HG02938 (cell line): ENCODE measurements at regions not wholly inside any gene's neighbourhood (a gene's known extent, or its start where the extent isn't known, plus 50 kb on each side); places are given as distances from the start of the nearest gene placed in this dataset.
"Not testable (repeated sequence)": the region's sequence is repeated elsewhere in the genome, so short reads cannot be mapped to it uniquely, and the experiment has no call there.

Source experiments
- ATAC-seq: cut with Tn5 transposase; IDR thresholded peaks from one replicate; pipeline ENCODE4 v1.9.1; 2021; ENCODE audit warnings: mild to moderate bottlenecking, moderate library complexity; ENCODE audit not compliant: unreplicated experiment

- no peak for ATAC-seq
These were observed 187.4 kb downstream of the TENT5A start for GRCh38 chr6:81565071-81565470.

- no peak for ATAC-seq
These were observed 187.9 kb downstream of the TENT5A start for GRCh38 chr6:81564470-81565068.

DNA sequence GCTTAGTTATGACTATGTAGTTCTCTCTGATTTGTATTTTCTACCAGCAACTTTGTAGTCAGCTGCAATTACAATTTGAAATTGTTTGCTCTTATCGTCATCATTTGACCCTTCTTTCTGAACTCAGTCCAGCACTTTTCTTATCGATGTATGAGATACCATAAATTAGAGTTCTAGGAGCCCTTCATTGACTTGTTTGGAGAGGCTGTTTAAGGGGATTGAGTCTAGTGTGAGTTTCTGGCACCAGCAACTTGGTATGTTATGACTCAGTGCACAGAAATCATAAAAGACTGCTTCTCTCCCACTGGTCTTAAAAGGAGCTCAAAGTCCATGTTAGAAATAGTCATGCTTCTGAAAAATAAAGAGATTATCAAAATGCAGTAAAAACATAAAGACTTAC lies 190.3 kb downstream of the TENT5A start:
- no peak for ATAC-seq

DNA sequence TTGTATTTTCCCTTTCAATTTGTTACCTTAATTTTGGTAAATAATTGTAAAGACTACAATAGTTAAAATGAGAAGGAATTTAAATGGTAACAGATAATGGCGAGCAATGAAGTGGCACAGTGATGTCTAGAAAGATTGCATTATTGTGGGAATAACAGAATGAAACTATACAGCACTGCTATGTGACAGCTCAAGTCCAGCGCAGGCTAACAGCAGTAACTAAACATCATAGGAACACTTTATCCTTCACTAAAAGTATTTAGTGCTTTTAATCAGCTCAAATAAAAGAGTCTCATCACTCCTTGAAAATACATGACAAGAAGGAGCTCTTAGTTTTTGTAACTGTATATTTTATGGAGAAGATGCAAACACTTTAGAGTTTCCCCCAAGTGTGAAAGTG lies 190.8 kb downstream of the TENT5A start:
- ATAC-seq, result no peak

GRCh38 chr6:81561071-81561564 lies 191.4 kb downstream of the TENT5A start:
- ATAC-seq, result no peak

GRCh38 chr6:81557811-81558210 lies 194.7 kb downstream of the TENT5A start:
- no peak for ATAC-seq

DNA sequence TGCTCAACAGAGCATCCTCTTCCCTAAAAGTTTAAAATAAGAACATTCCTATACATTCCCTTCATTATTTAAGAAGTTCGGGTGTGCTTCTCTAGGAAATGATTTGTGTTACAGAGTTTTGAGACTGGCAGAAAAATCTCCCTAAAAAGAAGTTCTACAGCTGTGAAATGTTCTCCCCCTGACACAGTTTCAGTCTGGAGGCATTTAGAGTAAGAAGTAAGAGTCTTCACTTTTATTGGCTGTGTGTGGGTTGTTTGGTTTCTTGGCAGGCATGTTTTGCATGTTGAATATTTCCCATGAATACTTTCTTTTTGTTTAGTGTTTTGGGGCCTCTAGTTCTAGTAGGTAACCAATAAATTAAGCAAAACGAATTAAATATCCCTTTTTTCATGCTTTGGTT lies 195.9 kb downstream of the TENT5A start:
- ATAC-seq, result no peak

GRCh38 chr6:81553216-81553615 lies 199.3 kb downstream of the TENT5A start:
- no peak for ATAC-seq

- no peak for ATAC-seq
These were observed 199.8 kb downstream of the TENT5A start for GRCh38 chr6:81552644-81553043.

DNA sequence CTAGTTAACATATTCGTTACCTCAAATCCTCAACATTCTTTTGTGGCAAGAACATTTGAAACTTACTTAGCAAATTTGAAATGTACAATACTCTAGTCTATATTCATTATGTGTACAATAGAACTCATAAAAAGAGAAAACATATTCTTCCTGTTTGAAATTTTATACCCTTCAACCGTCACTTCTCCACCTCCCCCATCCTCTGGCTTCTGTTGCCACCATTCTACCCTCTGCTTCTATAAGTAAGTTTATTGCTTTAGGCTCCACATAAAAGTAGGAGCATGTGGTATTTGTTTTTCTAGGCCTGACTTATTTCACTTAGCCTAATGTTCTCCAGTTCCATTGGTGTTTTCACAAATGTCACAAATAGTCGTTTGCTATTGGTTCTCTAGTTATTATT lies 205.3 kb downstream of the TENT5A start:
- no peak for ATAC-seq

DNA sequence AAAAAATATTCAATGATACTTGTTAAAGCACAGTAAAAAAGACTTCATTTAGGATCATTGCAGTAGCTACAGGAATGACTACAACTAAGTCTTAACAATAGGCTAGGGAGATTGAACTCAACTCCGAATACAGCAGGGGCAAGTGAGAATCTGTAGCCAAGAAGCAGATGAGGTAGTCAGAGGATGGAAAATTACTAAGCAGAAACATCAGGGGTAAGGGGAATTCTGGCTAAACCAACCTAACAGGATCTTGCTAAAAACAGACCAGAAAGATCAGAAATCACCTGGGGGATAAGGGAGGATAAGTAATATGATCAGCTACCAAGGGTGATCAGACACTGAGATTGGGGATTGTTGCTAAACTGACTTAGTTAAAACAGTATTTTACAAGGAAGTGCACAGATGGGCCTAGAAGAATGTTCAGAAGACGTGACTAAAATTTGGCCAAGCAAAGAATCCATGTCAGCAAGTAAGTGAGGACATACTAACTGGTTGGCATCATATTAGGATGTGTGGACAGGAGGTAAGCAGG lies 217.5 kb downstream of the TENT5A start:
- no peak for ATAC-seq

GRCh38 chr6:81531869-81532561 lies 220.5 kb downstream of the TENT5A start:
- no peak for ATAC-seq

DNA sequence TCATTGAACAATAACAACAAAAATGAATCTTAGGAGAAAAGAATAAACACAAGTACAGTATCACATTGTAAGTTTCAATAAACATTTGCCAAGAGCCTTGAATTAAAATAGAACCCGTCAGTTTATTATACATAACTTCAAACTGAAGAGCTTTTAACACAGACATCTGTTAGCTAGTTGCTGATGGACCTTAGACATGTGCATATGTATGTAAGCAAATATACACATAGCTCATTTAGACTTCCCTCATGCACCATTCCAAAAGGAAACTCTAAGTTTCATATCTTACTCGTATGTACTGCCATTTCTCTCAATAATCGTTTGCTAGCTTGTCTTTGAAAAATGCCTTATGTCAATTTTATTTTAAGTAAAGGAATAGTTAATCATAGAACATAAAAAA lies 235.0 kb downstream of the TENT5A start:
- ATAC-seq, result no peak

GRCh38 chr6:81515562-81516453 lies 236.7 kb downstream of the TENT5A start:
- ATAC-seq, result no peak

GRCh38 chr6:81514195-81514594 lies 238.3 kb downstream of the TENT5A start:
- not testable (repeated sequence) for ATAC-seq

GRCh38 chr6:81511423-81511822 lies 241.1 kb downstream of the TENT5A start:
- ATAC-seq, result no peak

GRCh38 chr6:81495999-81496398 lies 256.5 kb downstream of the TENT5A start:
- ATAC-seq, result no peak

GRCh38 chr6:81491454-81492101 lies 260.9 kb downstream of the TENT5A start:
- ATAC-seq, result no peak

- no peak for ATAC-seq
These were observed 265.0 kb downstream of the TENT5A start for GRCh38 chr6:81487489-81487888.

GRCh38 chr6:81486234-81486633 lies 266.2 kb downstream of the TENT5A start:
- no peak for ATAC-seq

DNA sequence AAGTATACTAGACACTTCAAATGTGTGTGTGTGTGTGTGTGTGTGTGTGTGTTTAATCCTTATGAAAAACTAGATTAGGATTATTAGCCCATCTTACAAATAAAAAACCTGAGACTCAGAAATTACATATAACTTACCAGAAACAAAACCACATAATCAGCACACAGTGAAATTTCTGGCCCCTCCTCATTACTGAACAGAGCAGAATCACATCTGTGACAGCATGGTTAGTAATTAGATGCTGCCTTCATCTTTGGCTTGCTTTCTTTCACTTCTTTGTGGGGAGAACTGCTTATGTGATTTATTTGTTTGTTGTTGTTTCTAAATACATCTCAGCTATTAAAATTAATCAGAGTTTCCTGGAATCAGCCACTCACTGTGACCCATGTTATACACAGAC lies 267.1 kb downstream of the TENT5A start:
- ATAC-seq, result no peak
